GM10248 (cell line): ENCODE measurements at regions not wholly inside any gene's neighbourhood (a gene's known extent, or its start where the extent isn't known, plus 50 kb on each side); places are given as distances from the start of the nearest gene placed in this dataset.

ENCODE experiments used
- CTCF ChIA-PET: fragments of 300-600 bp; sonication (Branson Sonifier 250); formaldehyde crosslinking; extraction: SDS; loops from one replicate; lab custom pipeline; 2021; ENCODE audit warnings: antibody characterized with exemption; lab: Yijun Ruan, JAX
- POLR2A ChIA-PET: fragments of 350-650 bp; sonication (Branson Sonifier 250); formaldehyde crosslinking; extraction: SDS; loops from one replicate; lab custom pipeline; 2020; ENCODE audit warnings: antibody characterized with exemption; lab: Yijun Ruan, JAX
- DNase-seq: peaks from one replicate; pipeline ENCODE4 v3.0.0; 2012; ENCODE audit errors: extremely low spot score
- TF ChIP-seq, protein P1 (sequence below): IDR thresholded peaks from 2 replicates; pipeline ENCODE4 v1.5.1; 2012; ENCODE audit warnings: mild to moderate bottlenecking, low read depth; ENCODE audit errors: extremely low read depth, missing control alignments, control extremely low read depth

DNA sequence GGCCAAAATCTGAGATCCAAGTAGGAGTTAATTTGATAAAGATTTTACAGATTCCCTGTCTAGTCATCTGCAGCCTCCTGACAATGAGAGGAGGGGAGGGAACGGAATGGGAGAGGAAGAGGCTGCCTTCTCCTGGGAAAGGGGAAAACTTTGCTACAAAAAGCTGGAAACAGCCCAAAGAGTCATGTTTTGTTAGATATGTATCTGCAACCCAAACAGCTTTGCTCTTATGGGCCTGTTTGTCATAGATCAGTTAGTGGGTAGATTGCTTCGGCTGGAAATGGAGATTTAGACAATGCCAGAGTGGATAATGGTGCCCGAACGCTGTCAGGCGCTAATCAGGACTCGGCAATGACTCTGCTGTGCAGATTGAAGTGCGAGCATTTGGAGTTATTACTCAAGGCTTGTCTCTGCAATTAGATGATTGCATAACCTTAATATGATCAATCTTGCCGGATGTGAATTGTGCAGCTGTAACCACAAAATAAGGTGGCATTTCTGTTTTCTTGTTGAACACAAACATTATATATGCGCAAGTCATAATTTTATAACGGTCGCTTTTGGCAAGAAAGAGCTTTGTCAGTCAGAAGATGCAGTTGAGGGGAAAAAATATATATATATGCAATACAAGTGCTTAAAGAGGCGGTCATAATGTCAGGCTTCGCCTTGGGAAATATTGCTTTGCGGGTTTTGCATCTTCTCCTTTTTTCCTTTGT is 92.4 kb upstream of the MAFB start:
- ChIA-PET POLR2A (no interaction called here), CTCF (interaction anchor here (1.0 to 1.5 kb wide), 2 partner anchors 16 kb away, joined by 3 to 5 read pairs; no protein-coding TSS in a partner anchor)
- TF ChIP-seq, protein P1, sequence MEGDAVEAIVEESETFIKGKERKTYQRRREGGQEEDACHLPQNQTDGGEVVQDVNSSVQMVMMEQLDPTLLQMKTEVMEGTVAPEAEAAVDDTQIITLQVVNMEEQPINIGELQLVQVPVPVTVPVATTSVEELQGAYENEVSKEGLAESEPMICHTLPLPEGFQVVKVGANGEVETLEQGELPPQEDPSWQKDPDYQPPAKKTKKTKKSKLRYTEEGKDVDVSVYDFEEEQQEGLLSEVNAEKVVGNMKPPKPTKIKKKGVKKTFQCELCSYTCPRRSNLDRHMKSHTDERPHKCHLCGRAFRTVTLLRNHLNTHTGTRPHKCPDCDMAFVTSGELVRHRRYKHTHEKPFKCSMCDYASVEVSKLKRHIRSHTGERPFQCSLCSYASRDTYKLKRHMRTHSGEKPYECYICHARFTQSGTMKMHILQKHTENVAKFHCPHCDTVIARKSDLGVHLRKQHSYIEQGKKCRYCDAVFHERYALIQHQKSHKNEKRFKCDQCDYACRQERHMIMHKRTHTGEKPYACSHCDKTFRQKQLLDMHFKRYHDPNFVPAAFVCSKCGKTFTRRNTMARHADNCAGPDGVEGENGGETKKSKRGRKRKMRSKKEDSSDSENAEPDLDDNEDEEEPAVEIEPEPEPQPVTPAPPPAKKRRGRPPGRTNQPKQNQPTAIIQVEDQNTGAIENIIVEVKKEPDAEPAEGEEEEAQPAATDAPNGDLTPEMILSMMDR = no peak
- no peak for DNase-seq

DNA sequence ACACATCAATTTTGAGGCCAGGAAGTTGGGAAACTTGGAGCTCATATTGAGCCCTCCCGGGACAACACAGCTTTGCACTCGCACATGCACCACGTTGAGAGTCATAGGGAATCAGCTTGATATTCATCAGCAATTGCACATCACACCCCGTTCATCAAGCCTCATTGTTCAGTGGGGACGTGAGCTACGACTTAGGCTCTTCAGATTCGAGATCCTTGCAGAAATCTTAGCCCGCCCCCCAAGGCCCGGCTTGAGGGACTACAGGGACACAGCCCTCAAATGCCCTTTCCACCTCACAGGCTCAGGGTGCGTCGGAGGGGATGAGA is 93.0 kb upstream of the MAFB start:
- ChIA-PET POLR2A (no interaction called here), CTCF (interaction anchor here (1.0 kb wide), 1 partner anchor 15 kb away, joined by 3 read pairs; no protein-coding TSS in a partner anchor)
- DNase-seq = no peak
- TF ChIP-seq, protein P1 = no peak

DNA sequence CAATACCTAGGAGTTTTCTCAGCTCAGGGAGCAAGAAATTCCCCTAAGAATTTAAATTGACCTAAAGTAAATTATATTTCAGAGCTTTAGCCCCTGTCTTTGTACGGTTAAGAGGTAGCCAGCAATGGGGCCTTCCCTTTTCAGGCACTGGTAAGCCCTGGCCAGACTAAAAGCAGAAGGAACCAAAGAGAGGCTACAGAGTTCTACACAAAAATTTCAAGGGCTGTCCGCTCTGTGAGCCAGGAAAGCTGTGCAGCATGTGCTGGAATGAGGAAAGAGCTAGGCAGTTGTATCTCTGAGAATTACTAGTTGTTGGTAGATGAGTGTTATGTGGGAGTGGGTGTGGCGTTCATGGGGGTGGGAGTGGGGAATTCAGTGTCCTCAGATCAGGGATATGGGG is 96.3 kb upstream of the MAFB start:
- TF ChIP-seq, protein P1 = no peak
- ChIA-PET POLR2A (no interaction called here), CTCF (no interaction called here)
- DNase-seq = no peak

DNA sequence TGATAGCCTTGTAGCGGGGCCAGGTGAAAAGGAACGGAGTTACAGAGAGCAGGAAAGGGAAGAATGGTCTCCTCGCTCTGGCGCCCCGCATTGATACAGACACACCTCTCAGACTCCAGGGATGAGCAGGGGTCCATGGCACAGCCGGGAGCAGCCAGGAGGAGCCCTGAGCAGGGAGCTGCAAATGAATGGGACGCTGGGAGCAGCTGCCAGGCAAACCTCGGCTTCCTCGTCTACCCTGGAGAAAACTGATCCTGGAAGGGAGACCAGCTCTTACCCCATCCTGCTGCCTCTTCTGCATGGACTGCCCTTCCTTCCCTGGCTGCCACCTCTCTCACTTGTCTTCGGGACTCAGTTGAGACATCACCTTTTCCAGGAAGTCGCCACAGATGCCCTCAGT is 97.3 kb upstream of the MAFB start:
- CTCF ChIA-PET = interaction anchor here (2.4 kb wide), 1 partner anchor 11 kb away, joined by 10 read pairs; no protein-coding TSS in a partner anchor
- POLR2A ChIA-PET = no interaction called here
- TF ChIP-seq, protein P1 = no peak
- no peak for DNase-seq

DNA sequence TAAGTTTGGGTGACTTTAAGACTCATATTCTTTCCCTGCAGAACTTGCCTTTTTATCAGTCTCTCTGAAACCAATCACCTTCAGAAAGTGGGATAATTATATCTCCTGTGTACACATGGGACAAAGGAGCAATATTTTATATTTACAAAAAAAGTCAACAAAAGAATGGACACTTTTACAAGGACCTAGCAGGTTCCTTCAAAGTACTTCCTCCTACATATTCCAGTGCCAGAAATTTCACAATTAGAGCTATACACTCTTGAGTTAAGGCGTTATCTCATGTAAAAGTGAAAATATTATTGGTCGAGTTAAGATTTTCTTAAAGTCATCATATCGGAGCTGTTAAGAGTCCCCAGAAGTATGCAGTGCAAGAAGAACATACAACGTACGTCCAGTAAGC is 98.9 kb upstream of the MAFB start:
- POLR2A ChIA-PET = no interaction called here

DNA sequence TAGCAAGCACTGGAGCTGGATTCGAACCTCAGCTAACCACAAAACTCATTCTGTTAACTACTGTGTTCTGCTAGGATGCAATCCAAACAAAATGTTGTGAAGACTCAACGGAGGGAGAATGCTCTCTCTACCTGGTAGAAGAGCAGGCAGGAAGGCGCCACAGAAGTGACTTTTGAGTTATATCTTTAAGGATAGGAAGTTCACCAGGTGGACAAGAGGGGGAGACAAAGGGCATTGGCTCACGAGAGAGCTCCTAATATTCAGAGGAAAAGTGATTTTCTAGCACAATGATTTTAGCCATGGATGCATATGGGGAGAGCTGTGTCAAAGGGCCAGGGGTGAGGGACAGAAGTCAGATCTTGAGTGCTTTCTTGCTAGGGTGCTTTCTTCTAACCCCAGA is 108.4 kb upstream of the MAFB start:
- CTCF ChIA-PET = interaction anchor here (1.1 to 2.4 kb wide), 12 partner anchors 8 to 166 kb away, joined by 3 to 10 read pairs (median 4); no protein-coding TSS in a partner anchor
- TF ChIP-seq, protein P1 = peak; percentile 18
- no peak for DNase-seq
- POLR2A ChIA-PET = no interaction called here

More for the DNA sequence above, 98.9 kb upstream of the MAFB start:
- CTCF ChIA-PET = interaction anchor here (1.0 to 2.4 kb wide), 3 partner anchors 10 to 47 kb away, joined by 3 to 10 read pairs (median 4); no protein-coding TSS in a partner anchor
- DNase-seq = no peak
- TF ChIP-seq, protein P1 = no peak
